Islet of Langerhans (tissue), 1 donor: ENCODE measurements at regions not wholly inside any gene's neighbourhood (a gene's known extent, or its start where the extent isn't known, plus 50 kb on each side); places are given as distances from the start of the nearest gene placed in this dataset.
"Not testable (repeated sequence)": the region's sequence is repeated elsewhere in the genome, so short reads cannot be mapped to it uniquely, and the experiment has no call there.

ENCODE experiments used
- FAIRE-seq: peaks from one replicate; lab custom pipeline; 2011; peaks lifted over from hg19 to GRCh38; lab: Jason Lieb, UNC

- no peak for FAIRE-seq
Observed at GRCh38 chr6:40688214-40688761, 101.1 kb upstream of the LRFN2 start.

GRCh38 chr6:40685862-40686261 lies 98.7 kb upstream of the LRFN2 start:
- FAIRE-seq = no peak

GRCh38 chr6:40681622-40682021 lies 94.5 kb upstream of the LRFN2 start:
- no peak for FAIRE-seq

GRCh38 chr6:40678941-40679340 lies 91.8 kb upstream of the LRFN2 start:
- no peak for FAIRE-seq

GRCh38 chr6:40674170-40674569 lies 87.0 kb upstream of the LRFN2 start:
- no peak for FAIRE-seq

GRCh38 chr6:40672087-40672486 lies 84.9 kb upstream of the LRFN2 start:
- FAIRE-seq = no peak

GRCh38 chr6:40671694-40672050 lies 84.5 kb upstream of the LRFN2 start:
- no peak for FAIRE-seq

- FAIRE-seq = no peak
Observed at GRCh38 chr6:40671001-40671693, 84.0 kb upstream of the LRFN2 start.

- no peak for FAIRE-seq
Observed at GRCh38 chr6:40669343-40669742, 82.2 kb upstream of the LRFN2 start.

GRCh38 chr6:40668203-40668602 lies 81.0 kb upstream of the LRFN2 start:
- no peak for FAIRE-seq

- FAIRE-seq = no peak
Observed at GRCh38 chr6:40666530-40666929, 79.4 kb upstream of the LRFN2 start.

- no peak for FAIRE-seq
Observed at GRCh38 chr6:40661726-40662125, 74.6 kb upstream of the LRFN2 start.

GRCh38 chr6:40656772-40657171 lies 69.6 kb upstream of the LRFN2 start:
- not testable (repeated sequence) for FAIRE-seq

- FAIRE-seq = no peak
Observed at GRCh38 chr6:40654828-40655227, 67.7 kb upstream of the LRFN2 start.

GRCh38 chr6:40645043-40645442 lies 57.9 kb upstream of the LRFN2 start:
- no peak for FAIRE-seq

- no peak for FAIRE-seq
Observed at GRCh38 chr6:40642837-40643236, 55.7 kb upstream of the LRFN2 start.

GRCh38 chr6:40642190-40642589 lies 55.0 kb upstream of the LRFN2 start:
- FAIRE-seq = no peak

GRCh38 chr6:40640599-40641227 lies 53.5 kb upstream of the LRFN2 start:
- no peak for FAIRE-seq
